Neuronal stem cell (in vitro differentiated cells): ENCODE measurements at regions not wholly inside any gene's neighbourhood (a gene's known extent, or its start where the extent isn't known, plus 50 kb on each side); places are given as distances from the start of the nearest gene placed in this dataset.
"Not testable (repeated sequence)": the region's sequence is repeated elsewhere in the genome, so short reads cannot be mapped to it uniquely, and the experiment has no call there.

Experiments
- DNase-seq: peaks from one replicate; pipeline ENCODE4 v3.0.0-alpha.2; 2013; ENCODE audit warnings: low spot score
- H2AFZ ChIP-seq: one replicate; pipeline ENCODE4 v1.6.1; 2013; ENCODE audit warnings: mild to moderate bottlenecking, low read length, inconsistent platforms
- H2AK5ac ChIP-seq: 2 replicates; pipeline ENCODE4 v1.6.1; 2013; ENCODE audit warnings: low read depth, mild to moderate bottlenecking, inconsistent platforms, low read length, moderate library complexity, mixed read lengths
- H2BK120ac ChIP-seq: 2 replicates; pipeline ENCODE4 v1.6.1; 2013; ENCODE audit warnings: low read depth, mild to moderate bottlenecking, inconsistent platforms, low read length, moderate library complexity, mixed read lengths
- H2BK12ac ChIP-seq: one replicate; pipeline ENCODE4 v1.6.1; 2013; ENCODE audit warnings: low read length, inconsistent platforms
- H2BK15ac ChIP-seq: 2 replicates; pipeline ENCODE4 v1.6.1; 2013; ENCODE audit warnings: mild to moderate bottlenecking, low read length, inconsistent platforms, mixed read lengths
- H2BK5ac ChIP-seq: one replicate; pipeline ENCODE4 v1.6.1; 2013; ENCODE audit warnings: inconsistent platforms, mild to moderate bottlenecking, low read length, moderate library complexity
- H3K14ac ChIP-seq: one replicate; pipeline ENCODE4 v1.6.1; 2013; ENCODE audit warnings: low read length, inconsistent platforms
- H3K18ac ChIP-seq: 2 replicates; pipeline ENCODE4 v1.6.1; 2013; ENCODE audit warnings: low read length, inconsistent platforms
- H3K23ac ChIP-seq: 2 replicates; pipeline ENCODE4 v1.6.1; 2013; ENCODE audit warnings: low read depth, mild to moderate bottlenecking, mixed read lengths, low read length, inconsistent platforms; ENCODE audit not compliant: poor library complexity
- H3K27ac ChIP-seq: replicated peaks from 3 replicates; pipeline ENCODE4 v1.5.1; 2013; ENCODE audit warnings: low read length, inconsistent platforms
- H3K27me3 ChIP-seq, 3 experiments: 2 replicates each; pipeline ENCODE4 v1.6.1; 2013; ENCODE audit warnings: low read length in 3 of 3, mild to moderate bottlenecking in 2 of 3, inconsistent platforms in 1 of 3, low read depth in 1 of 3, mixed read lengths in 1 of 3, moderate library complexity in 1 of 3; ENCODE audit not compliant: control insufficient read depth in 3 of 3, insufficient read depth in 3 of 3
- H3K36me3 ChIP-seq, 2 donors: replicated peaks in 1 of 2; 2 replicates each; pipeline ENCODE4 v1.6.1; 2013; ENCODE audit warnings: low read length in 2 of 2; ENCODE audit not compliant: control insufficient read depth in 2 of 2, insufficient read depth in 2 of 2
- H3K4ac ChIP-seq: 2 replicates; pipeline ENCODE4 v1.6.1; 2013; ENCODE audit warnings: inconsistent platforms, mild to moderate bottlenecking, low read length, moderate library complexity
- H3K4me1 ChIP-seq, 2 donors: 1 replicate in 1 of 2; 2 replicates in 1 of 2; pipeline ENCODE4 v1.6.1; 2013; ENCODE audit warnings: low read length in 2 of 2, low read depth in 1 of 2; ENCODE audit not compliant: control insufficient read depth in 2 of 2, insufficient read depth in 1 of 2
- H3K4me2 ChIP-seq: one replicate; pipeline ENCODE4 v1.6.1; 2013; ENCODE audit warnings: mild to moderate bottlenecking, low read length, inconsistent platforms; ENCODE audit not compliant: insufficient read depth, poor library complexity, severe bottlenecking
- H3K4me3 ChIP-seq, 2 donors: 2 replicates each; pipeline ENCODE4 v1.5.1; 2013; ENCODE audit warnings: low read length in 2 of 2, mild to moderate bottlenecking in 2 of 2, inconsistent platforms in 1 of 2, moderate library complexity in 1 of 2
- H3K79me1 ChIP-seq: one replicate; pipeline ENCODE4 v1.6.1; 2013; ENCODE audit warnings: low read depth, mild to moderate bottlenecking, inconsistent platforms, low read length, moderate library complexity
- H3K9ac ChIP-seq: one replicate; pipeline ENCODE4 v1.6.1; 2013; ENCODE audit warnings: mild to moderate bottlenecking, low read depth, low read length, inconsistent platforms; ENCODE audit not compliant: poor library complexity
- H3K9me3 ChIP-seq, 2 donors: replicated peaks in 1 of 2; 2 replicates each; pipeline versions ENCODE3 to v1.6.1; 2013; ENCODE audit warnings: low read length in 2 of 2, mild to moderate bottlenecking in 2 of 2, inconsistent platforms in 1 of 2, low read depth in 1 of 2, mixed read lengths in 1 of 2, moderate library complexity in 1 of 2; ENCODE audit not compliant: control insufficient read depth in 2 of 2, insufficient read depth in 1 of 2
- H4K8ac ChIP-seq: one replicate; pipeline ENCODE4 v1.6.1; 2013; ENCODE audit warnings: low read depth, mild to moderate bottlenecking, inconsistent platforms, low read length, moderate library complexity
- H4K91ac ChIP-seq: one replicate; pipeline ENCODE4 v1.6.1; 2013; ENCODE audit warnings: low read length, low read depth, mild to moderate bottlenecking, inconsistent platforms; ENCODE audit not compliant: poor library complexity
- WGBS, 2 donors: extraction: QIAGEN DNeasy Blood & Tissue Kit; methylation state at CpG; one replicate each; pipeline ENCODE4 v1.1.7; 2013; ENCODE audit warnings: missing lambda C conversion rate in 2 of 2, mixed read lengths in 1 of 2; ENCODE audit not compliant: insufficient read length in 2 of 2, insufficient replicate concordance in 1 of 2; ENCODE audit errors: extremely low coverage in 2 of 2; 5-methylcytosine and 5-hydroxymethylcytosine counted together

GRCh38 chr6:54564188-54564587 lies 255.9 kb downstream of the TINAG start:
- not testable (repeated sequence) for H3K4me1 ChIP-seq, H3K4me2 ChIP-seq, DNase-seq, H4K8ac ChIP-seq, H3K9me3 ChIP-seq, H2AK5ac ChIP-seq, H3K4me3 ChIP-seq, H3K36me3 ChIP-seq, H2BK12ac ChIP-seq, H4K91ac ChIP-seq, H3K4ac ChIP-seq, H3K18ac ChIP-seq, H2AFZ ChIP-seq, H2BK5ac ChIP-seq, H3K27me3 ChIP-seq, H3K14ac ChIP-seq, H2BK120ac ChIP-seq, H3K79me1 ChIP-seq, H3K27ac ChIP-seq, H3K23ac ChIP-seq, H3K9ac ChIP-seq, H2BK15ac ChIP-seq
- no CpG with 5 or more reads among the region's 2 CpGs for WGBS, 2 donors

DNA sequence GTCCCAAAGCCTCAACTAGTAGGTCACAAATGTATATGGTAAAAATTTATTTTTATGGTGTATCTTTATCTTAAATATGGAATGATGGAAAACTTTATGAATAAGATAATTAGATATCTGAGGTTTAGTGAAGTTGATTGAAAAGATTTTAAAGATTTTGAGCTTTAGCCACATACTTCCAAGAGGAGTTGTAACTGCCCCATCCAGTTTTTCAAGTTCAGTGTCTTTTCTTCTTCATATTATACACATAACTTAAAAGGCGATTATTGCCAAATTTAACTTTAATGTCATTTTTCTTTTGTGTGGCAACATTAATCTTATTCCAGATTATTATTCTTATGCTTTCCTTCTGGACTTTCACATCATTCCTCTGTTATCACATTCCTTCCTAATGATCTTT lies 266.4 kb downstream of the TINAG start:
- Histone ChIP-seq H3K4me2 (no peak overlapping the region), H3K36me3 (no peaks in the 10 kb centered on the region), H2BK15ac (no peak overlapping the region)

GRCh38 chr6:54578261-54578660 lies 268.3 kb upstream of the FAM83B start:
- H3K27me3 ChIP-seq, result no peaks in the 10 kb centered on the region
- no peak overlapping the region for H3K4me3 ChIP-seq
- H3K9ac ChIP-seq, result no peak overlapping the region
- no peak overlapping the region for H2AK5ac ChIP-seq
- H2BK12ac ChIP-seq, result no peak overlapping the region
- no peak overlapping the region for H4K91ac ChIP-seq
- no peak overlapping the region for H4K8ac ChIP-seq
- no peak overlapping the region for H2BK15ac ChIP-seq
- H3K36me3 ChIP-seq, result no peaks in the 10 kb centered on the region
- H3K4me1 ChIP-seq, result peaks cover 2 to 7% of the 10 kb centered on the region in 2 donors
- no peak overlapping the region for H3K4me2 ChIP-seq
- no peak overlapping the region for H3K18ac ChIP-seq
- no peaks in the 10 kb centered on the region for H3K79me1 ChIP-seq
- no peak overlapping the region for H3K4ac ChIP-seq
- peaks cover 5 to 12% of the 10 kb centered on the region in 2 donors for H3K9me3 ChIP-seq
- no peak overlapping the region for H3K14ac ChIP-seq
- no peak overlapping the region for H2BK5ac ChIP-seq
- no peak for DNase-seq
- no CpG with 5 or more reads among the region's 3 CpGs for WGBS, 2 donors
- H3K27ac ChIP-seq, result peak overlapping the region; percentile 72
- H3K23ac ChIP-seq, result no peak overlapping the region
- H2BK120ac ChIP-seq, result no peak overlapping the region
- H2AFZ ChIP-seq, result peak overlapping the region; percentile 68

More for the DNA sequence above, 266.4 kb downstream of the TINAG start:
- no peak for DNase-seq
- Histone ChIP-seq H3K4ac (no peak overlapping the region), H3K23ac (no peak overlapping the region), H3K27me3 (no peaks in the 10 kb centered on the region), H3K18ac (no peak overlapping the region), H3K4me3 (no peak overlapping the region), H3K4me1 (peaks cover 2 to 7% of the 10 kb centered on the region in 2 donors), H3K9me3 (peaks cover 3 to 4% of the 10 kb centered on the region in 2 donors), H3K9ac (no peak overlapping the region), H2AK5ac (no peak overlapping the region), H2BK12ac (no peak overlapping the region), H2BK5ac (no peak overlapping the region), H3K14ac (no peak overlapping the region), H3K27ac (no peak overlapping the region), H4K8ac (no peak overlapping the region), H3K79me1 (no peaks in the 10 kb centered on the region), H4K91ac (no peak overlapping the region), H2AFZ (no peak overlapping the region), H2BK120ac (no peak overlapping the region)
- no CpG with 5 or more reads among the region's 1 CpG for WGBS, 2 donors

DNA sequence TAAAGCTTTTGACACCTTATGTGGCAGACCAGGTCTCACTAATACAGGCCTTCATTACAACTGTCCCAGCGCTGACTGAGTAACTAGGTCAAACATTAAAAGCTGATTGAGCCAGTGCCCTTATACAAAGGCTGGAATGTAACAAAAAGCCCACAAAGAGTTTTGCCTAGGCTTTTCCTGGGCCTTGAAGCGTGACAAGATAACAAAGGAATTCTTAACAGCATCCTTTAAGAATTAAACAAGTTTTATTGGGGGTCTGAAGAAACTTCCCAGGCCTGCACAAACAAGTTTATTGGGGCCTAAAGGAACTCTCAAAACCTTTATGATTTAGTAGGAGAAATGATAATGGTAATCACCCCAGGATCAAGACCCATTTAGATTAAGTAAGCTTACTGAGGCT lies 267.6 kb upstream of the FAM83B start:
- Histone ChIP-seq H3K14ac (no peak overlapping the region), H3K27me3 (no peaks in the 10 kb centered on the region), H3K23ac (no peak overlapping the region), H3K79me1 (no peaks in the 10 kb centered on the region), H3K4me2 (no peak overlapping the region), H3K4me3 (no peak overlapping the region), H3K27ac (peak overlapping the region; percentile 63), H3K9me3 (peaks cover 5 to 12% of the 10 kb centered on the region in 2 donors), H2BK12ac (no peak overlapping the region), H4K8ac (no peak overlapping the region), H2BK5ac (no peak overlapping the region), H3K4me1 (peaks cover 2 to 7% of the 10 kb centered on the region in 2 donors), H2BK15ac (no peak overlapping the region), H3K9ac (no peak overlapping the region), H2AFZ (no peak overlapping the region), H3K36me3 (no peaks in the 10 kb centered on the region), H2AK5ac (no peak overlapping the region), H3K4ac (no peak overlapping the region), H4K91ac (no peak overlapping the region), H3K18ac (no peak overlapping the region), H2BK120ac (no peak overlapping the region)
- no CpG with 5 or more reads among the region's 2 CpGs for WGBS, 2 donors
- DNase-seq, result peak; percentile 69
